T-cell (primary cell): ENCODE measurements at regions not wholly inside any gene's neighbourhood (a gene's known extent, or its start where the extent isn't known, plus 50 kb on each side); places are given as distances from the start of the nearest gene placed in this dataset.

Experiments
- ATAC-seq, 4 experiments: fragments of 200-7000 bp in 3 of 4; fragments of 150-1000 bp in 1 of 4; cut with Tn5 transposase; replicated peaks in 1 of 4; 1 replicate in 3 of 4; 2 replicates in 1 of 4; pipeline ENCODE4 v1.10.0; 2021; ENCODE audit warnings: moderate library complexity in 3 of 4, mild to moderate bottlenecking in 2 of 4, moderate number of reproducible peaks in 1 of 4
- CTCF ChIA-PET, 2 donors: fragments of 300-600 bp; sonication (Branson Sonifier 250); formaldehyde crosslinking; loops; one replicate each; lab custom pipeline; 2022; ENCODE audit warnings: antibody characterized with exemption in 2 of 2; lab: Charles Lee
- POLR2A ChIA-PET, 2 donors: fragments of 300-600 bp; sonication (Branson Sonifier 250); formaldehyde crosslinking; loops; one replicate each; lab custom pipeline; 2022; ENCODE audit warnings: antibody characterized with exemption in 2 of 2; lab: Charles Lee
- DNase-seq, 35 experiments: peaks; one replicate each; pipeline versions ENCODE4 v3.0.0 to v3.0.0-alpha.2; 2013 to 2023
- H3K27ac ChIP-seq: one replicate; pipeline ENCODE4 v1.5.1; 2013; ENCODE audit warnings: low read length
- H3K27me3 ChIP-seq, 2 experiments: replicated peaks in 1 of 2; 1 replicate in 1 of 2; 2 replicates in 1 of 2; pipeline versions ENCODE4 v1.6.1 to v1.7.0; 2013; ENCODE audit warnings: low read length in 1 of 2, mixed read lengths in 1 of 2; ENCODE audit not compliant: control insufficient read depth in 2 of 2, insufficient read depth in 2 of 2; ENCODE audit errors: extremely low read depth in 1 of 2
- H3K36me3 ChIP-seq, 2 donors: 1 replicate in 1 of 2; 2 replicates in 1 of 2; pipeline versions ENCODE4 v1.6.1 to v1.7.0; 2013; ENCODE audit warnings: low read length in 1 of 2; ENCODE audit not compliant: control insufficient read depth in 2 of 2, insufficient read depth in 1 of 2; ENCODE audit errors: extremely low read depth in 1 of 2
- H3K4me1 ChIP-seq, 2 experiments: 1 replicate in 1 of 2; 2 replicates in 1 of 2; pipeline versions ENCODE4 v1.6.1 to v1.7.0; 2013; ENCODE audit warnings: low read length in 2 of 2, mixed read lengths in 1 of 2; ENCODE audit not compliant: insufficient read depth in 2 of 2, control insufficient read depth in 1 of 2; ENCODE audit errors: extremely low read depth in 1 of 2
- H3K4me3 ChIP-seq, 2 donors: 1 replicate in 1 of 2; 2 replicates in 1 of 2; pipeline versions ENCODE4 v1.5.1 to v1.7.0; 2013; ENCODE audit warnings: mild to moderate bottlenecking in 2 of 2, low read length in 1 of 2, moderate library complexity in 1 of 2; ENCODE audit not compliant: control insufficient read depth in 1 of 2; ENCODE audit errors: extremely low read depth in 1 of 2
- H3K9me3 ChIP-seq: 2 replicates; pipeline ENCODE4 v1.7.0; 2013
- H3K27ac Mint-ChIP-seq, 2 donors: one replicate each; pipeline ENCODE4 v1.8.0; 2020 to 2021; ENCODE audit warnings: mild to moderate bottlenecking in 2 of 2, mixed read lengths in 2 of 2
- H3K27me3 Mint-ChIP-seq, 2 donors: one replicate each; pipeline ENCODE4 v1.8.0; 2021 to 2022; ENCODE audit warnings: mixed read lengths in 2 of 2
- H3K36me3 Mint-ChIP-seq: one replicate; pipeline ENCODE4 v1.8.0; 2021; ENCODE audit warnings: mixed read lengths
- H3K4me1 Mint-ChIP-seq, 3 donors: one replicate each; pipeline ENCODE4 v1.8.0; 2020 to 2022; ENCODE audit warnings: mixed read lengths in 3 of 3, mild to moderate bottlenecking in 1 of 3
- H3K4me3 Mint-ChIP-seq, 3 donors: one replicate each; pipeline ENCODE4 v1.8.0; 2020 to 2022; ENCODE audit warnings: mild to moderate bottlenecking in 3 of 3, mixed read lengths in 3 of 3, moderate library complexity in 3 of 3
- H3K9me3 Mint-ChIP-seq, 3 donors: one replicate each; pipeline ENCODE4 v1.8.0; 2020 to 2022; ENCODE audit warnings: mixed read lengths in 3 of 3
- WGBS: methylation state at CpG from one replicate; pipeline ENCODE4 v1.1.5; 2013; ENCODE audit warnings: missing lambda C conversion rate; ENCODE audit not compliant: insufficient coverage; 5-methylcytosine and 5-hydroxymethylcytosine counted together

DNA sequence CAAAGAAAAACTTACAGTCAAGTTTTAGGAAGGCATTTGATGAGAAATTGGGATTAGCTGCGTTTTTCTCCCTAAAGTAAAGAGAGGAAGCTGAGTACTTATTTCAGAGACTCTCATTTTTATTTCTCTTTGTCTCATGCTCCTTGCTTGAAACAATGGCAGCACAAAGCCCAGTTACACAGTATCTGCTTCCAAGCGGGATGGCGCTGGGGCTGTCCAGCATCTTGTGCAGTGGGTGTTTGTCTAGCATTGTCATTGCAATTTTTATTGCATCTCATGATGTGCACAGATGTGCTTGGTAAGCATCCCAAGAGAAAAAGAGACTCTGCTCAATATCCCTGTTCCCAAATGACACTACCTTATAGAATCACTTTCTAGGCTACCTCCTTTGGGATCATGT is 102.8 kb upstream of the ZNF521 start:
- no peak for ATAC-seq
- ChIA-PET CTCF (no interaction called here), POLR2A (no interaction called here)
- H3K9me3 Mint-ChIP-seq = no peaks in the 10 kb centered on the region
- H3K27ac Mint-ChIP-seq = no peak overlapping the region
- H3K27me3 Mint-ChIP-seq = no peaks in the 10 kb centered on the region
- no peak for DNase-seq
- no peak overlapping the region for H3K4me3 Mint-ChIP-seq
- Histone ChIP-seq H3K4me3 (no peak overlapping the region), H3K36me3 (no peaks in the 10 kb centered on the region), H3K27ac (no peak overlapping the region), H3K4me1 (no peaks in the 10 kb centered on the region), H3K27me3 (no peaks in the 10 kb centered on the region), H3K9me3 (no peaks in the 10 kb centered on the region)
- no CpG with 5 or more reads among the region's 3 CpGs for WGBS
- H3K36me3 Mint-ChIP-seq = no peaks in the 10 kb centered on the region
- H3K4me1 Mint-ChIP-seq = no peaks in the 10 kb centered on the region

DNA sequence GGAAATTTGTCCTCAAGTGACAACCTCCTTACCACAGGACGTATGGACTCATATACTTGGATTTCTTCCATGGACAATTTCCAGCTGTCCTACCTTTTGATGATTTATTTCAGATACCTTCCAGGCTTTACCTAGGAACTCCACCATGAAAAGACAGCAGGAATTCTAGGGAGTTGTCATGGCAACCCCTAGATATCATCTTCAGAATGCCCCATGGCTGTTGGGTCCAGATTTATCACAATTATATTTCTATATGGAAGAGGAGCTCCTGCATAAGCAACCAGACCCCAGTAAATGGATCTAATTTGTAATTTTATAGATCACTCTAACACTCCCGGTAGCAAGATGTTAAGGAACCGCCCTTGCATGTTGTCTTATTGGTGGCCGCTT is 102.3 kb upstream of the ZNF521 start:
- CTCF ChIA-PET = no interaction called here
- no peak overlapping the region for H3K27ac ChIP-seq
- no peaks in the 10 kb centered on the region for H3K27me3 ChIP-seq
- no CpG with 5 or more reads among the region's 4 CpGs for WGBS
- no peak overlapping the region for H3K4me3 ChIP-seq
- no peaks in the 10 kb centered on the region for H3K9me3 ChIP-seq
- Mint-ChIP-seq H3K9me3 (peaks cover 0 to 1% (median 0%) of the 10 kb centered on the region in 3 donors), H3K36me3 (no peaks in the 10 kb centered on the region), H3K4me3 (no peak overlapping the region), H3K27ac (no peak overlapping the region), H3K4me1 (no peaks in the 10 kb centered on the region), H3K27me3 (no peaks in the 10 kb centered on the region)
- DNase-seq (no peak), ATAC-seq (no peak)
- POLR2A ChIA-PET = no interaction called here
- no peaks in the 10 kb centered on the region for H3K36me3 ChIP-seq
- H3K4me1 ChIP-seq = no peaks in the 10 kb centered on the region

DNA sequence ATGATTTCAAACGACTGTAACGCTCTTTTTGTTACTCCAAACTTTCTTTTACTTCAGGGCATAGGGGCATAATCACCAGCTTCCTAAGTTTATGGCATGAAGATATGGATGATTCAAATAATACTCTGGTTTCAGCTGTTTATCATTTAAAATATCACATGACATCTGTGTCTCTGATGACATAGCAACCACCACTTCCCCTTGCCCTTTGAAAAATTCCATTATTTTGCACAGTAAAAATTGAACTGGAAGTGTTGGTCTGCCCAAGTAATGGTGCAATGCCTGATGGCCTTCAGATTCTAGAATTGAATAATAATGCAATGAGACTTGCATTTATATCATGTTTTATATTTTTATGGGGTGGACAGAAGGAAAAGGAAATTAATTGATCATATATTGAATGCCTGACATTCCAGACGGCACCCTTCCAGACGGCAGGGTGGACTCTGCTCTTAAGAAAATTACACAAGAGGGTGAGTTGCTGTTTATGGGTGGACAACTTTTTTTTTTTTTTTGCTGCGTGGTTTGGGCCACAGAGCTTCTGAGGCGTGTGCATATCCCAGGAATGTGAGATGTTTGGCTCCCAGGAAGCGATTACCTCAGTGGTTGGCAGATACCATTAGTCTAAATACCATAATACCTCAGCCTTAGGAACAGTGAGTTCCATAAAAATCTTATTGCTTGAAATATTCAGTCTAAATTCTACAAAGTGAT is 101.7 kb upstream of the ZNF521 start:
- no peak overlapping the region for H3K27ac Mint-ChIP-seq
- no peak overlapping the region for H3K27ac ChIP-seq
- POLR2A ChIA-PET = no interaction called here
- 100% methylated on average over 2 of the region's 7 CpGs for WGBS
- H3K27me3 Mint-ChIP-seq = no peaks in the 10 kb centered on the region
- no peak for ATAC-seq
- no peaks in the 10 kb centered on the region for H3K9me3 ChIP-seq
- H3K36me3 ChIP-seq = no peaks in the 10 kb centered on the region
- H3K4me3 ChIP-seq = no peak overlapping the region
- H3K9me3 Mint-ChIP-seq = peaks cover 0 to 4% (median 0%) of the 10 kb centered on the region in 3 donors
- H3K27me3 ChIP-seq = no peaks in the 10 kb centered on the region
- CTCF ChIA-PET = interaction anchor here in 1 of 2 donors (0.7 kb wide), 1 partner anchor 174 kb away, joined by 9 read pairs; no protein-coding TSS in a partner anchor
- no peak overlapping the region for H3K4me3 Mint-ChIP-seq
- DNase-seq = no peak
- H3K4me1 Mint-ChIP-seq = no peaks in the 10 kb centered on the region
- no peaks in the 10 kb centered on the region for H3K36me3 Mint-ChIP-seq
- no peaks in the 10 kb centered on the region for H3K4me1 ChIP-seq

- Mint-ChIP-seq H3K27me3 (no peaks in the 10 kb centered on the region), H3K36me3 (no peaks in the 10 kb centered on the region), H3K27ac (no peak overlapping the region), H3K4me3 (no peak overlapping the region), H3K4me1 (no peaks in the 10 kb centered on the region), H3K9me3 (peaks cover 0 to 4% (median 2%) of the 10 kb centered on the region in 3 donors)
- no peaks in the 10 kb centered on the region for H3K4me1 ChIP-seq
- no peak overlapping the region for H3K27ac ChIP-seq
- ChIA-PET CTCF (no interaction called here), POLR2A (no interaction called here)
- ATAC-seq (no peak), DNase-seq (no peak)
- no peaks in the 10 kb centered on the region for H3K36me3 ChIP-seq
- no peaks in the 10 kb centered on the region for H3K9me3 ChIP-seq
- H3K4me3 ChIP-seq = no peak overlapping the region
- H3K27me3 ChIP-seq = no peaks in the 10 kb centered on the region
- WGBS = 75% methylated on average over 3 of the region's 5 CpGs
Observed at GRCh38 chr18:25451077-25451658, 99.2 kb upstream of the ZNF521 start.

DNA sequence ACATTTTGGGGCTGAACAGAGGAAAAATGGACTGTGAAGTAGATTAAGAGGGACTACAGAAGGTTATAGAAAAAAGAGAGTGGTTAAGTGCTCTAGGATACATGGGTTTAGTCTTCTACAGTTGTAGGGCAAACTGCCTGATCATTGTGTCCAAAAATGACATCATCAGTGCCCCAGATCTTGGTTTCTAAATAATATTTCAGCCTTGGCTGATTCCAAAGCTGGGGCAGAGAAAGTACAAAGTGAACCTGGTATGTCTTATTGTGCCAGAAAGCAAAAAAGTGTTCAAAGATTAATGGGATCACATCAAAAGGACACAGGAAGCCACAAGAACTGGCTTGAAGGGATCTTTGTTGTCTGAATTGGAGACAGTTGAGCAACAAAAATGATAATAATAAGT is 97.1 kb upstream of the ZNF521 start:
- ChIA-PET POLR2A (no interaction called here), CTCF (no interaction called here)
- H3K4me3 Mint-ChIP-seq = no peak overlapping the region
- no peaks in the 10 kb centered on the region for H3K36me3 ChIP-seq
- H3K9me3 ChIP-seq = no peaks in the 10 kb centered on the region
- no peaks in the 10 kb centered on the region for H3K4me1 Mint-ChIP-seq
- no peak overlapping the region for H3K27ac ChIP-seq
- no peaks in the 10 kb centered on the region for H3K27me3 ChIP-seq
- ATAC-seq (no peak), DNase-seq (no peak)
- H3K27ac Mint-ChIP-seq = no peak overlapping the region
- H3K9me3 Mint-ChIP-seq = peaks cover 0 to 4% (median 2%) of the 10 kb centered on the region in 3 donors
- H3K27me3 Mint-ChIP-seq = no peaks in the 10 kb centered on the region
- H3K4me1 ChIP-seq = no peaks in the 10 kb centered on the region
- no peak overlapping the region for H3K4me3 ChIP-seq
- H3K36me3 Mint-ChIP-seq = no peaks in the 10 kb centered on the region

GRCh38 chr18:25446972-25447371 is 95.0 kb upstream of the ZNF521 start:
- ChIA-PET CTCF (no interaction called here), POLR2A (no interaction called here)
- 0% methylated on average over 1 of the region's 3 CpGs for WGBS
- DNase-seq (no peak), ATAC-seq (no peak)
- Mint-ChIP-seq H3K27me3 (no peaks in the 10 kb centered on the region), H3K27ac (no peak overlapping the region), H3K36me3 (no peaks in the 10 kb centered on the region), H3K4me1 (no peaks in the 10 kb centered on the region), H3K9me3 (peaks cover 0 to 4% (median 2%) of the 10 kb centered on the region in 3 donors), H3K4me3 (no peak overlapping the region)
- no peaks in the 10 kb centered on the region for H3K9me3 ChIP-seq
- no peak overlapping the region for H3K4me3 ChIP-seq
- H3K36me3 ChIP-seq = no peaks in the 10 kb centered on the region
- H3K4me1 ChIP-seq = no peaks in the 10 kb centered on the region
- H3K27me3 ChIP-seq = no peaks in the 10 kb centered on the region
- H3K27ac ChIP-seq = no peak overlapping the region
